Astrocyte of the hippocampus (primary cell): ENCODE measurements at regions not wholly inside any gene's neighbourhood (a gene's known extent, or its start where the extent isn't known, plus 50 kb on each side); places are given as distances from the start of the nearest gene placed in this dataset.
"Not testable (repeated sequence)": the region's sequence is repeated elsewhere in the genome, so short reads cannot be mapped to it uniquely, and the experiment has no call there.

Experiments used
- DNase-seq: peaks from one replicate; pipeline ENCODE4 v3.0.0; 2011; ENCODE audit warnings: low read depth, low spot score

- DNase-seq = no peak
Measured at GRCh38 chr14:71430678-71431376, 501.4 kb upstream of the RGS6 start.

DNA sequence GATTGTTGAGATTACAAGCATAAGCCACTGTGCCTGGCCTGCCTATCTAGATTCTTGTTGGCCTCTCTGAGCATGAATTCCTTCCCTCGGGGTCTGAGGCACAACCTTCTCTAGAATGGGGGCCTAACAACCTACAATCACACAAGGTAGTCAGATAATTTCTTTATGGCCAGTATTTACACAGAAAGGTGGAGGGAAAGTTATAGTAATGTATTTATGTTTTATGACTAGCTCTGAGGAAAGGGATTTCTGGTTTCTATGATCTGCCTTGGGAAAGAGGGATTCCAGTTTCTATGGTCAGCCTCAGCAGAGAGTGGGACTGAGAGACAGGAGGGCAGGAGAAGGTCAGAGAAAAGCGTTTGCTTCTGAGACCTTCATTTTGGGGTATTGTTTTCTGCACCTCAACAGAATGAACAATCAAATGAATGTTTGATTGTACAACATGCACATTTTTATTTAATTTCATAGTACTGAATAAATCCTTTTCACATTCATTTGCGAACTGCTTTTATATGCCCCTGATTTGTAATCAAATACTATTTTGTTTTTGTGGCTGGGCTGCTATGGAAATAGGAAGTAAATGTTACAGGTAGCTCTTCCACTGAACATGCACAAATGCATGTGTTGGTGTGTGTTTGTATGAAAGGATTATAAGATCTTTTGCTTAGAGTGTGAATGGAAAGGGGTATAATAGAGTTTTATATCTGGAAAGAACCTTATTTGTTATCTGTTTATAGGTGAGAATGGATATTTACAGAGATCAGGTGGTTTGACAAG, 499.7 kb upstream of the RGS6 start:
- DNase-seq = no peak

DNA sequence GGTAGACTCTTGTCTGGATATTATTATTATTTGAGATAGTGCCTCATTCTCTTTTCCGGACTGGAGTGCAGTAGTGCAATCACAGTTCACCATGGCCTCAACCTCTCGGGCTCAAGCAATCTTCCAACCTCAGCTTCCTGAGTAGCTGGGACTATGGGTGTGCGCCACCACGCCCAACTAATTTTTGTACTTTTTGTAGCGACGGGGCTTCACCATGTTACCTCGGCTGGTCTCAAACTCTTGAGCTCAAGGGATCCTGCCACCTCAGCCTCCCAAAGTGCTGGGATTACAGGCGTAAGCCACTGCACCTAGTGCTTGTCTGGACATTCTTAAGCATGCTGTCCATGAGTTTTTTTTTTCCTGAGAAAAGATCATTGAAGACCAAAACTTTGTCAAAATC, 498.9 kb upstream of the RGS6 start:
- no peak for DNase-seq

DNA sequence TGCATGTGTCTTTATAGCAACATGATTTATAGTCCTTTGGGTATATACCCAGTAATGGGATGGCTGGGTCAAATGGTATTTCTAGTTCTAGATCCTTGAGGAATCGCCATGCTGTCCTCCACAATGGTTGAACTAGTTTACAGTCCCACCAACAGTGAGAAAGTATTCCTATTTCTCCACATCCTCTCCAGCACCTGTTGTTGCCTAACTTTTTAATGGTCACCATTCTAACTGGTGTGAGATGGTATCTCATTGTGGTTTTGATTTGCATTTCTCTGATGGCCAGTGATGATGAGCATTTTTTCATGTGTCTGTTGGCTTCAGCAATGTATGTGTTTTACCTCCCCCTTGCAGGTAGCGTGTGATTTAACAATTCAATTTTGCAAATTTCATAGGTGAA, 496.6 kb upstream of the RGS6 start:
- DNase-seq = not testable (repeated sequence)

DNA sequence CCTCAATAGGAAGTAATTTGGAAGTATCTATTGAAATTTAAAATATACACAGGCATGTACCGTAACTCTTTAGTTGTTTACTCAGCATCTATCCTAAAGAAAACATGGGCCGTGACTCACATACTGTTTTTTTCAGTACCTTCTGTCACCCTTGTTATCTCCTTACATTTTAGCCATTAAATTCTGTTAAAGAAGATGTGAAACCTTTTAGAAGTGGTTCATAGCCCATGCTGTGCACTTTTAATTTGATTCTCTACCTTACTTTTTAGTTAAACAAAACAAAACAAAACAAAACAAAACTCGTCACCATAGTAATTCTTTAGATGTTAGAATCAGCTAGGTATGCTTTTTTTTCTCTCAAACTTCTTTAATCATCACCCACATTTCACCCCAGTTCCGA, 494.4 kb upstream of the RGS6 start:
- DNase-seq = peak; percentile 11

DNA sequence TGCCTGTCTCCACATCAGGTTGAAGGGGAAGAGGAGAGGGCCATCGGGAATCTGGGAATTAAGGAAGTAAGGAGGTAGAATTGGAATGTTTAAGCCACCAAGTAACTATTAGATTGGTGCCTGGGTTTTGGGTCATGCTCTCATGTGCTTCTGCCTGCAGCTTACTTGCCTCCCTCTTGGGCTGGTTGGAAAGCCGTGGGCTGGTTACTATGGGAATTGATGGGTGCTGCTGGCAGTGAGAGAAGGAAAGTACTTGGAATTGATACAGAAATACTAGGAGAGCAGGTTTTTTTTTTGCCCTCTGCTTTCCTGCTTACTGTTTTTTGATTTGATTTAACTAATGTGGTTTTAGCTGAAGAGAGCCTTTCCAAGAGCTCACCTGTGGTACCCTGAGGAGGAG, 493.5 kb upstream of the RGS6 start:
- DNase-seq = peak; percentile 66

DNA sequence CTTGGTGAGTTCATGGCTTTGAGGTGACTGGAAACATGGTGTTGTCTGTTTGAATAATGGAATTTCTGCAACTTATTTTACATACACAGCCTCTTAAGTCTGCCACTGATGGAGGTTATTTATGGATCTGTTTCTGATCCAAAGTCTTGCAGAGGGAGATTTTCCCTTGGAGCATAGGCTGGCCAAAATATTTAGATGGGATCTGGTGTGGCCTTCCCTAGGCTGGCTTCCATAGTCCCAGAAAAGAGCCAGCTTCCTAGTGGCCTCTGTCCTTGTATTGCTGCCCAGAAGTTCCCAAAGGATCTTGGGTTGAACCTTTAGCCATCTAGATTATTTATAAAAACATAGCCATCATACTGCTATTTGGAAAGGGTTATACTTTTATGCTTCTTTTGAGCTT, 491.1 kb upstream of the RGS6 start:
- no peak for DNase-seq

- no peak for DNase-seq
Measured at GRCh38 chr14:71444030-71444822, 488.0 kb upstream of the RGS6 start.

- no peak for DNase-seq
Measured at GRCh38 chr14:71448431-71449315, 483.6 kb upstream of the RGS6 start.

DNA sequence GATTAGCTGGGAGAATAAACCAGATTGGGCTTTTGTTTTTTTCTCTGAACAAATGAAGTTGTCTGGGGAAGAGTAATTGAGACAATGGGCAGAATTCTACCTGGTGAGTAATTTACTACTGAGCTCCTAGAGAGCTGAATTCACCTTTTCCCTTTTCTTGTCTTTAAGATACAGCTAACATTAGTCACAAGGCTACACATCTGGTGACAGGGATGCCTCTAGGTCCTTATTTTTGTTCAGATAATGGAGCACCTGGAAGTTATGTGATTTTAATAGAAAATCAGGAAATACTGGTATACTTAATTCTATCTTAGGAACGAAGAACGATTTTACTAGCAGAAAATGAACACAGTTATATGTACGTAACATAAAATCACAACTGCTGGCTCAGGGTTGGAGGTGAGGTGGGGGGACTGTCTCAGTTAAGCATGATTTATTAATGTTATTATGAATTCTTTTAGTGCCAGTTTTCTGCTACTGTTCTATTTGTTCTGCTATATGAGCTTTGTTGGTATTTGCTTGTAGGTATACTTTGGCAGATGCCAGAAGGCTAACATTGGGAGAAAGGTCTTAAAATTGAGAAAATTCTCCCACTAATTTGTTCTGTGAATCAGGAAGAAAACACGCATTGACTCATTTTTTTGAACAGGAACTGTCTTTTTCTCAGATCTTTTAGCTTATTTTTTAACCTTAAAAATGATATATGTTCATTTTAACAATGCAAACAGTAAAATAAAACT, 482.7 kb upstream of the RGS6 start:
- DNase-seq = no peak

- DNase-seq = no peak
Measured at GRCh38 chr14:71451501-71451900, 480.7 kb upstream of the RGS6 start.

- DNase-seq = no peak
Measured at GRCh38 chr14:71452539-71452938, 479.7 kb upstream of the RGS6 start.

DNA sequence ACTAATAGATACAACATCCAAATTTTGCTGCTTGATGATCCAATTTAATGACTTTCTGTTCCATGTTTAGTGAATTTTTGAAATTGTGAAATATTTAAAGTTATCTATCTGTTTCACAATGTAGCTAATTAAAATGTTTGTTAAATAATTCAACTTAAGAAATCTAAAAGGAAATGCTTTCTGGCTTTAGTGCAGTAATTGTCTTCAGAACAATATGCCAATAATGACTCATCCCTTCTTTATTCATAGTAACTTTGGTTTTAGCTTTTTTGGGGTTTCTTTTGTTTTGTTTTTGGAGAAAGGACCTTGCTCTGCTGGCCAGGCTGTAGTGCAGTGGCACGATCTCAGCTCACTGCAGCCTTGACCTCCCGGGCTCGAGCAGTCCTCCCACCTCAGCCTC, 479.2 kb upstream of the RGS6 start:
- DNase-seq = no peak

DNA sequence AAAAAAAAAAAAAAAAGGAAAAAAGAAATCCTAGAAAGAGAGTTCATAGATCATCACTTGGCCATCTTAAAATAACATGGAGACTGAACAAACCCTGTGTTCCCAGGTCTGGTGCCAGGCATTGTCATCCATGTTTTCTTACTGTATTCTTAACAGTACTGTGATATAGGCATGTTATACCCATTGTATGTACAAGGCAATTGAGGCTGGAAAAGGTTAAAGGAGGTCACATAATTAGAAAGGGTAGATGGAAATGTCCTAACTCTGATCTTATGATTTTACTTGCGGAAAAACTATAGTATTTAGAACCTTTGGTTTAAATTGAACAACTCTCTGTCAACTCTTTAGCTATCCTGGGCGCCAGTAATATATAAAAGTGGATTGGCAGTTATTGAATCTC, 478.2 kb upstream of the RGS6 start:
- DNase-seq = no peak

DNA sequence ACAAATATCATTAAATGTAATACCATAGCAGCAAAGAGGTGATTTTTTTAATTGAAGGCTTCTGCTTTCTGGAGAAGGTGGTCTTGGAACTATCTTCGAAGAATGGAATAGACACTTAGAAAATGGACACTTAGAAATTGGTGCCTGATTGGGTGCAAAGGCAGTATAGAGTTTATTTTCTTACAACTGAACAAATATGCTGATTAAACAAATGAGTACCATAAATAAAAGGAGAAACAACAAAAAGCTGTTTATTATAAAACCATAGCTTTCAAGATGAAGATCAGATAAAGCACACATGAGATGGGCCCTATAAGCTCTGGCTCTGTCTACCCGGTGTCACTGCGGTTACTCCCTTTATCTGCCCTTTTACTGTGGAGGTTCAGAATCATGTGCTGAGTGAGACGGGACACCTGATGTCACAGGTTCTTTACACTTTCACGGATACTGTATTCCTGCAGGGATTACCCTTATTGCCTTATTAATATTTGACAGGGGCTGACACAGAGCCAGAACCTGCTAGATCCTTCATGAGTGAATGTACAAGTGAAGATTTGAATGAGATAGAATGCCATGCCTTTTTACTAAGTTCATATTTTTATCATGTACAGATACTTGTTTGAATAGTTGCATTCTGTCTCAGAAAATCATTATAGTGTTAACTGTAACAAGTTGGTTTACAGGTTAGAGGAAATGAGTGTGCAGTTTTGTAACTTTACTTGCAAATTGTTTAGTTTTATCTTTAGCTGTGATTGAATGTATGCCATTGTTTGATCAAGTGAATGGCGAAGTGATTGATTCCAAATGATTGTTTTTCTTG, 477.5 kb upstream of the RGS6 start:
- no peak for DNase-seq

GRCh38 chr14:71460091-71460490, 472.1 kb upstream of the RGS6 start:
- peak; percentile 29 for DNase-seq

DNA sequence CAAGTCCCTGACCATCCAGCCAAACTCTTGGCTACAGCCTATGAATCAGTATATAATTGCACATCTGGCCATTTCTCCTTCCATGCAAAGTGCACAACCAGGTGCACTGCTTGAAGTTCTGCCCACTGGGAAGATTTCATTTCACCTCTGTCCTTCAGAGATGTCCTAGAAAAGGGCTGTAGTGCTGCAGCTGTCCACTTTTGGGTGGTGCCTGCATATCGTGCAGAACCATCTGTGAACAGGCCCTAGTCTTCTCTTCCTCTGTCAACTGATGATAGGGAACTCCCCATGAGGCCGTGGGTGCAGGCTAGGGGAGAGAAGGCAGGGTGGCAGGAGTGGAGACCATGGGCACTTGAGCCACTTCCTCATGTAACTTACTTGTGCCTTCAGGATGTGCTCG, 470.6 kb upstream of the RGS6 start:
- DNase-seq = not testable (repeated sequence)

- DNase-seq = no peak
Measured at GRCh38 chr14:71463807-71464206, 468.4 kb upstream of the RGS6 start.

DNA sequence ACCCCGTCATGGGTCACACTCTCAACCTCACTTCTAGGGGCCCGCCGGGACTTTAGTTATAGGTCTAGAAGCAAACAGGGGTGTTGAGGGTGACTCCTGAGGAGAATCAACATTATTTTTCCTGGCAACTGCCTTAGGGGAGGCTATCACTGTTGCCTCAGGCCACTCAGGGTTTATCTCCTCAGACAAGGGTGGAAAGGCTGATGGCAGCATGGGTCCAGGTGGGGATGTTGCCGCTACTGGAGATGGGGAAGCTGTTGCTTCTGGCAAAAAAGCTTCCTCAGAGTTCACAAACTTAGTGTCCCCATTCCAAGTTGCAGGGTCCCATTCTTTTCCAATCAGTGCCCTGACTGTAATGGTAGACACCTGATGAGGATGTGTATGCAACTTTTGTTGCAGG, 467.4 kb upstream of the RGS6 start:
- no peak for DNase-seq

DNA sequence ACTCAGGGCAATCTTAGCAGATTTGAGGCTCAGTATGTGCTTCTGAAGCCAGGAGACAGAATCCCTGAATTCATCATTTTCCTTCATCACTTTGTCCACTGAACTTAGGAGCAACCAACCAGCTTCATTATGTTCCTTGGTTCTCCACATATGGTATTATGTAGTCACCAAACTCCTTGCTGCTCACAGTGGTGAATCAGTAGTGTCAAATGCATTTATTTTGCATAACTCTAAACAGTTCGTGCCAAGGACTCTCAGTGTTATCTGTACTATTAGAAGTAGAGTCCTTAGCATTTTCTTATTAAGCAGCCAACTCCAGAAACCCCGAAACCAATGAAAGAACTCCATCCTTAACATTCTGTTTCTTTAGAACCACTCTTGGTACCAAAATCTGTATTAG, 466.9 kb upstream of the RGS6 start:
- DNase-seq = no peak
